ENCODE measurements at regions not wholly inside any gene's neighbourhood (a gene's known extent, or its start where the extent isn't known, plus 50 kb on each side); places are given as distances from the start of the nearest gene placed in this dataset.

DNA sequence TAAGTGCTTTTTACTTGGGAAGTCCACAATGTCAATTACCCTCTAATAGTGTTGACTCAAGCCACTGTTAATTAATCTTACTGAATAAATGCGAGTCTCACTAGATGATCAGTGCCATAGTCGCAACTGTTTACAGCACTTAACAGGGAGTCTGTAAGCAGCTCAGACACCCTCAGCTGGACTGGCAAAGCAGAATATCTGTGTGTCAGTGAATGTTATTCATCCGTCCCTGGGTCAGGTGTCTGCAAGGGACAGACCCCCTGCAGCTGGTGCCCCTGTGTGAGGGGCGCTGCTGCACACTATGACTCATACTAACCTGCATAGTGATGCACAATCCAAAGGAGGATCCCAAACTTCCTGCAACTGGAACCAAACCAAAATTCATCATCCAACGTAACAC, 306.5 kb downstream of the HHIPL2 start:
- TF ChIP-seq CTCF (IDR thresholded peaks at IDR 0.05) (no peak), SMC3 (IDR thresholded peaks at IDR 0.05; ENCODE audit: low read depth, low read length) (no peak), TCF12 (IDR thresholded peaks at IDR 0.05) (no peak), SIN3A (IDR thresholded peaks at IDR 0.05; ENCODE audit: borderline replicate concordance, low read depth, low read length) (no peak), EP300 (IDR thresholded peaks at IDR 0.05; ENCODE audit: borderline replicate concordance in 1 of 2, low read depth in 1 of 2, low read length in 1 of 2) (no peak), USF2 (IDR thresholded peaks at IDR 0.05; ENCODE audit: borderline replicate concordance, low read depth, low read length) (no peak), TAF1 (IDR thresholded peaks at IDR 0.05; ENCODE audit: borderline replicate concordance, low read depth, low read length) (no peak), YY1 (IDR thresholded peaks at IDR 0.05; ENCODE audit: low read depth) (no peak)
- TF ChIP-seq, protein P1, sequence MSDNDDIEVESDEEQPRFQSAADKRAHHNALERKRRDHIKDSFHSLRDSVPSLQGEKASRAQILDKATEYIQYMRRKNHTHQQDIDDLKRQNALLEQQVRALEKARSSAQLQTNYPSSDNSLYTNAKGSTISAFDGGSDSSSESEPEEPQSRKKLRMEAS (IDR thresholded peaks at IDR 0.05; ENCODE audit: low read depth) = no peak
